ENCODE measurements at regions not wholly inside any gene's neighbourhood (a gene's known extent, or its start where the extent isn't known, plus 50 kb on each side); places are given as distances from the start of the nearest gene placed in this dataset.

DNA sequence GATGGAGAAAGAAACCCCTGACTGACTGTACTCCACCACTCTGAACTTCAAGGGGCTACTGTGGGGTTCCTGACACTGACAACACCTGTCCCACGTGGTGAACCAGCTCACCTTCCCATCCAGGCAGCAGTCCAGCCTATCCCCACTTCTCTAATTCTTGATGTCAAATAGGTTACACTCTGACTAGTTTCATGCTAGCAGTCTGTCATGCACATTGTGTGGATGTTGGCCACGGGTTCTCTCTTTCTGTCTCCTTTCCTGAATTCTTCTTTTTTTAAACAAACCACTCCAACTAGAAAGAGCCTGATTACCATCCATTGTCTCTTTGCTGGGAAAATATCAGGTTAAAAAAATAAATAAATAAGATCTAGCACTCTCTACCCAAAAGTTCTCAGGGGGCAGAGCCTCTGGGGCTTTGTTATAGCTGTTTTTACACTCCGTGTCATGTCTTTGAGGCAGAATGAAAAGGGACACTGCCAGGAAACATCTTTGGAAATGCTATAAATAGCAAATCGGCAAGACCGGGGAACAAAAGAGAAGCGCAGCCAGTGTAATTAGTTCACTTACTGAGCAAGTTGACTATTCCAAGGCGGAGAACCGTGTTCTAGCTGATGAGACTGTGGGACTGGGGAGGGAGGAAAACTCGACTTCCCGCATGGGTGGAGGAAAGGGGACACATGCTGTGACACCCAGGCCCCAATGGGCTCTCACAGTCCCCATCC is 356.1 kb downstream of the OMA1 start:
- TF ChIP-seq, protein P1, sequence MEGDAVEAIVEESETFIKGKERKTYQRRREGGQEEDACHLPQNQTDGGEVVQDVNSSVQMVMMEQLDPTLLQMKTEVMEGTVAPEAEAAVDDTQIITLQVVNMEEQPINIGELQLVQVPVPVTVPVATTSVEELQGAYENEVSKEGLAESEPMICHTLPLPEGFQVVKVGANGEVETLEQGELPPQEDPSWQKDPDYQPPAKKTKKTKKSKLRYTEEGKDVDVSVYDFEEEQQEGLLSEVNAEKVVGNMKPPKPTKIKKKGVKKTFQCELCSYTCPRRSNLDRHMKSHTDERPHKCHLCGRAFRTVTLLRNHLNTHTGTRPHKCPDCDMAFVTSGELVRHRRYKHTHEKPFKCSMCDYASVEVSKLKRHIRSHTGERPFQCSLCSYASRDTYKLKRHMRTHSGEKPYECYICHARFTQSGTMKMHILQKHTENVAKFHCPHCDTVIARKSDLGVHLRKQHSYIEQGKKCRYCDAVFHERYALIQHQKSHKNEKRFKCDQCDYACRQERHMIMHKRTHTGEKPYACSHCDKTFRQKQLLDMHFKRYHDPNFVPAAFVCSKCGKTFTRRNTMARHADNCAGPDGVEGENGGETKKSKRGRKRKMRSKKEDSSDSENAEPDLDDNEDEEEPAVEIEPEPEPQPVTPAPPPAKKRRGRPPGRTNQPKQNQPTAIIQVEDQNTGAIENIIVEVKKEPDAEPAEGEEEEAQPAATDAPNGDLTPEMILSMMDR (IDR thresholded peaks at IDR 0.05; ENCODE audit: low read depth, low read length, missing input control), result no peak
- TF ChIP-seq GABPA (IDR thresholded peaks at IDR 0.05 in 1 of 2, conservative IDR thresholded peaks at IDR 0.05 in 1 of 2), result no peak
- no peak for TF ChIP-seq TAF1 (conservative IDR thresholded peaks at IDR 0.05)
- no peak for TF ChIP-seq HNF4G (IDR thresholded peaks at IDR 0.05)
- TF ChIP-seq, protein P2, sequence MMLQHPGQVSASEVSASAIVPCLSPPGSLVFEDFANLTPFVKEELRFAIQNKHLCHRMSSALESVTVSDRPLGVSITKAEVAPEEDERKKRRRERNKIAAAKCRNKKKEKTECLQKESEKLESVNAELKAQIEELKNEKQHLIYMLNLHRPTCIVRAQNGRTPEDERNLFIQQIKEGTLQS (IDR thresholded peaks at IDR 0.05), result no peak
- TF ChIP-seq HNF4A (conservative IDR thresholded peaks at IDR 0.05), result no peak
- TF ChIP-seq, protein P3, sequence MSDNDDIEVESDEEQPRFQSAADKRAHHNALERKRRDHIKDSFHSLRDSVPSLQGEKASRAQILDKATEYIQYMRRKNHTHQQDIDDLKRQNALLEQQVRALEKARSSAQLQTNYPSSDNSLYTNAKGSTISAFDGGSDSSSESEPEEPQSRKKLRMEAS (IDR thresholded peaks at IDR 0.05), result no peak
- TF ChIP-seq JUND (IDR thresholded peaks at IDR 0.05), result no peak
- TF ChIP-seq NR2F2 (IDR thresholded peaks at IDR 0.05), result no peak

All from liver (tissue), 3 donors.